DOHH2 (cell line): ENCODE measurements at regions not wholly inside any gene's neighbourhood (a gene's known extent, or its start where the extent isn't known, plus 50 kb on each side); places are given as distances from the start of the nearest gene placed in this dataset.

ENCODE experiments used
- H3F3A ChIP-seq: fragments of 200-600 bp; sonication (generic), shearing (Covaris generic); 2 replicates; pipeline ENCODE4 v1.6.0; 2016; ENCODE audit warnings: antibody characterized with exemption, mild to moderate bottlenecking; ENCODE audit not compliant: control insufficient read depth, insufficient read depth
- H3K27ac ChIP-seq: fragments of 200-600 bp; sonication (generic); 2 replicates; pipeline ENCODE4 v1.5.1; 2014; ENCODE audit warnings: low read depth, mild to moderate bottlenecking, low read length, moderate library complexity
- H3K27me3 ChIP-seq: fragments of 200-600 bp; sonication (generic); 2 replicates; pipeline ENCODE4 v1.6.1; 2014; ENCODE audit warnings: mild to moderate bottlenecking, low read length, mixed read lengths; ENCODE audit not compliant: control insufficient read depth
- H3K36me3 ChIP-seq: fragments of 200-600 bp; sonication (generic); 2 replicates; pipeline ENCODE4 v1.6.1; 2014; ENCODE audit warnings: mild to moderate bottlenecking, low read length, moderate library complexity, mixed read lengths; ENCODE audit not compliant: control insufficient read depth
- H3K4me1 ChIP-seq: fragments of 200-600 bp; sonication (generic); 2 replicates; pipeline ENCODE4 v1.6.1; 2014; ENCODE audit warnings: mild to moderate bottlenecking, low read length, mixed read lengths; ENCODE audit not compliant: control insufficient read depth
- H3K4me2 ChIP-seq: fragments of 200-600 bp; sonication (generic); 2 replicates; pipeline ENCODE4 v1.6.0; 2014; ENCODE audit warnings: mild to moderate bottlenecking, low read length, moderate library complexity
- H3K4me3 ChIP-seq: fragments of 200-600 bp; sonication (generic); 2 replicates; pipeline ENCODE4 v1.5.1; 2014; ENCODE audit warnings: mild to moderate bottlenecking, low read length, mixed read lengths
- H3K79me2 ChIP-seq: fragments of 200-600 bp; sonication (generic); 2 replicates; pipeline ENCODE4 v1.6.1; 2014; ENCODE audit warnings: mild to moderate bottlenecking, low read length, mixed read lengths; ENCODE audit not compliant: control insufficient read depth
- H3K9me2 ChIP-seq: fragments of 200-600 bp; sonication (generic); replicated peaks from 2 replicates; pipeline ENCODE4 v1.6.1; 2014; ENCODE audit warnings: mild to moderate bottlenecking, low read length, mixed read lengths; ENCODE audit not compliant: control insufficient read depth
- H3K9me3 ChIP-seq: fragments of 200-600 bp; sonication (generic); 2 replicates; pipeline ENCODE4 v1.6.1; 2014; ENCODE audit warnings: antibody characterized with exemption, low read length, mixed read lengths; ENCODE audit not compliant: control insufficient read depth, insufficient read depth
- H4K20me1 ChIP-seq: fragments of 200-600 bp; sonication (generic); 2 replicates; pipeline ENCODE4 v1.6.0; 2014; ENCODE audit warnings: low read depth, mild to moderate bottlenecking, antibody characterized with exemption, low read length, moderate library complexity; ENCODE audit not compliant: control insufficient read depth, insufficient read depth
- EZH2phosphoT487 ChIP-seq: fragments of 200-600 bp; sonication (generic); IDR thresholded peaks from 2 replicates; pipeline ENCODE4 v1.6.1; 2017; ENCODE audit warnings: borderline replicate concordance, mild to moderate bottlenecking, antibody characterized with exemption, low read length, moderate library complexity, mixed read lengths
- TF ChIP-seq, protein P1 (sequence below): fragments of 200-600 bp; sonication (generic); IDR thresholded peaks from one replicate; pipeline ENCODE4 v1.5.1; 2014; ENCODE audit warnings: antibody characterized with exemption, mild to moderate bottlenecking, low read depth, low read length; ENCODE audit not compliant: poor library complexity, severe bottlenecking

DNA sequence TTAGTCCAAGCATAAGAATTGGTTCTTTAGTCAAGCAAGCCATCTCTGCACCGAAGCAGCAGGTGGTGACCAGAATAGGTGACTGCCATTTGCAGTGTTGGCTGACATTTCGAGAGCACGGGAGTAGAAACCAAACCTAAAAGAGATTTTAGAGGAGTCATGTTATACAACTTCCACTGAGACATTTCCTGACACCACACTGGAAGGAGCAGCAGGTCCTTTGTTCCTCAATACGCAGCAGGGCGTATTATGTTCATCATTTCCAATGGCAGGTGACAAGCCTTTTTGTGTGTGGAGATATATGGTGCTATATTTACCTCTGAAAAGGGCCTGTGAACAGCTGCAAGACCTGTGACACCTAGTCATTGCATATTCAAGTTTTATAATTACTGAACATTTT lies 418.8 kb upstream of the NETO1 start:
- H3K36me3 ChIP-seq: no peaks in the 10 kb centered on the region

DNA sequence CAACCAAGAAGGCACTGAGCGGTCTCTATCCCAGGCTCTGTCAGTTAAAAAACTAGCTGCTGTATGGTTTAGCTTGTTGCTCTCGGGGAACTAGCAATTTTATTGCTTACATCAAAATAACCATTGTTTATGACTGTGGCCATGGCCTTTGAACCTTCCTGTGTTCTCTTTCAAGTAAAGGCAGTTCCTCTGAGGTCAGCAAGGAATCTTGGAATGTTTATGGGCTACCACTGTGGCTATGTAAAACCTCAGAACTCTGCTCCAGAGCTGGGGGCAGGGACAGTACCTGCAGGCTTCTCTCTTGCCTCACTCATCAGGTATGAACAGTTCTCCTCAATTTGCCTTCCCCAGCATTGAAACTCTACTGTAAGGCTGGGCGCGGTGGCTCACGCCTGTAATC lies 416.0 kb upstream of the NETO1 start:
- Histone ChIP-seq H3K4me2 (no peak overlapping the region), H4K20me1 (no peaks in the 10 kb centered on the region), H3K36me3 (no peaks in the 10 kb centered on the region), H3K9me3 (no peaks in the 10 kb centered on the region), H3K4me1 (no peaks in the 10 kb centered on the region), H3F3A (no peaks in the 10 kb centered on the region), H3K27me3 (no peaks in the 10 kb centered on the region), H3K9me2 (no peaks in the 10 kb centered on the region), H3K79me2 (no peaks in the 10 kb centered on the region), H3K4me3 (no peak overlapping the region), H3K27ac (no peak overlapping the region)
- TF ChIP-seq EZH2phosphoT487: no peak
- TF ChIP-seq, protein P1, sequence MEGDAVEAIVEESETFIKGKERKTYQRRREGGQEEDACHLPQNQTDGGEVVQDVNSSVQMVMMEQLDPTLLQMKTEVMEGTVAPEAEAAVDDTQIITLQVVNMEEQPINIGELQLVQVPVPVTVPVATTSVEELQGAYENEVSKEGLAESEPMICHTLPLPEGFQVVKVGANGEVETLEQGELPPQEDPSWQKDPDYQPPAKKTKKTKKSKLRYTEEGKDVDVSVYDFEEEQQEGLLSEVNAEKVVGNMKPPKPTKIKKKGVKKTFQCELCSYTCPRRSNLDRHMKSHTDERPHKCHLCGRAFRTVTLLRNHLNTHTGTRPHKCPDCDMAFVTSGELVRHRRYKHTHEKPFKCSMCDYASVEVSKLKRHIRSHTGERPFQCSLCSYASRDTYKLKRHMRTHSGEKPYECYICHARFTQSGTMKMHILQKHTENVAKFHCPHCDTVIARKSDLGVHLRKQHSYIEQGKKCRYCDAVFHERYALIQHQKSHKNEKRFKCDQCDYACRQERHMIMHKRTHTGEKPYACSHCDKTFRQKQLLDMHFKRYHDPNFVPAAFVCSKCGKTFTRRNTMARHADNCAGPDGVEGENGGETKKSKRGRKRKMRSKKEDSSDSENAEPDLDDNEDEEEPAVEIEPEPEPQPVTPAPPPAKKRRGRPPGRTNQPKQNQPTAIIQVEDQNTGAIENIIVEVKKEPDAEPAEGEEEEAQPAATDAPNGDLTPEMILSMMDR: no peak

More for the DNA sequence above, 418.8 kb upstream of the NETO1 start:
- TF ChIP-seq EZH2phosphoT487: no peak
- TF ChIP-seq, protein P1: no peak
- H3K4me2 ChIP-seq: no peak overlapping the region
- H4K20me1 ChIP-seq: no peaks in the 10 kb centered on the region
- no peaks in the 10 kb centered on the region for H3K9me2 ChIP-seq
- no peak overlapping the region for H3K27ac ChIP-seq
- no peaks in the 10 kb centered on the region for H3K9me3 ChIP-seq
- H3F3A ChIP-seq: no peaks in the 10 kb centered on the region
- H3K79me2 ChIP-seq: no peaks in the 10 kb centered on the region
- no peak overlapping the region for H3K4me3 ChIP-seq
- no peaks in the 10 kb centered on the region for H3K4me1 ChIP-seq
- H3K27me3 ChIP-seq: no peaks in the 10 kb centered on the region

DNA sequence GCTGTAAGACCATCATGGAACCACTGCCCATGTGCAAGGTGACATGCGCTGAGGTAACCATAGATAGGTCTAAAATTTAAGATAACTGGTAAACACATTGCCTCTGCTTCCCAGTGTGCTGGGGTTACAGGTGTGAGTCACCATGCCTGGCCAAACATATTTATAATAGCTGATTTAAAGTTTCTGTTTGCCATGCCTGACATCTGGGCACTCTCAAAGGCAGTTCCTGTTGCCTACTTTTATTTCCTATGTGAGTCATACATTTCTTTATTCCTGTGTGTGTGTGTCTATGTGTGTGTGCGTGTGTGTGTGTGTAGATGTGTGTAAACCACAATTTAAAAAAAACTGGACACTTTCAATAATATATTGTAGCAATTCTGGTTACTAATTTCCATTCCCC lies 415.2 kb upstream of the NETO1 start:
- no peak overlapping the region for H3K4me2 ChIP-seq
- H3K36me3 ChIP-seq: no peaks in the 10 kb centered on the region
- H3K9me3 ChIP-seq: no peaks in the 10 kb centered on the region
- no peaks in the 10 kb centered on the region for H3K79me2 ChIP-seq
- TF ChIP-seq, protein P1: no peak
- no peak for TF ChIP-seq EZH2phosphoT487
- no peak overlapping the region for H3K27ac ChIP-seq
- no peaks in the 10 kb centered on the region for H3K4me1 ChIP-seq
- no peaks in the 10 kb centered on the region for H3F3A ChIP-seq
- H3K27me3 ChIP-seq: no peaks in the 10 kb centered on the region
- no peak overlapping the region for H3K4me3 ChIP-seq
- H4K20me1 ChIP-seq: no peaks in the 10 kb centered on the region
- no peaks in the 10 kb centered on the region for H3K9me2 ChIP-seq

DNA sequence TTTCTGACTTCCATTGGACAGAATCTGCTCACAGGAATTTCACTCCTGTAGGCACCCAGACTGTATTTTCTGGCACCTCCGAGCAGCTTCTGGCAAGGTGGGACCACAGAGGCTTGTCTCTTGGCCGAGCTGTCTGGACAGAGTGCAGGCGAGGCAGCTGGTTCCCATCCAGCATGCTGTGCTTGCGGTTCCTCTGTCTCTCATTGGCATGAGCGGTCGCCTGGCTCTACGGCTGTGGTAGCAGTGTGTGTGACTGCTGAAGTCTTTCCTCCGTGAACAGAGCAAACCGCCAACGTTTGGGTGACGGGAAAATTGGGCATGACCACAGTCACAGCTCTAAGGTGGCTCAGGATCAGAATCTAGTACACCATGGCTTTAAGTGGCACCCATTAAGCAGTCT lies 411.7 kb upstream of the NETO1 start:
- Histone ChIP-seq H3K27me3 (no peaks in the 10 kb centered on the region), H3K27ac (no peak overlapping the region), H3K4me3 (no peak overlapping the region), H3K79me2 (no peaks in the 10 kb centered on the region), H3K36me3 (no peaks in the 10 kb centered on the region), H3K4me2 (no peak overlapping the region), H3K4me1 (no peaks in the 10 kb centered on the region), H4K20me1 (no peaks in the 10 kb centered on the region), H3K9me2 (no peaks in the 10 kb centered on the region), H3F3A (no peaks in the 10 kb centered on the region), H3K9me3 (no peaks in the 10 kb centered on the region)
- no peak for TF ChIP-seq EZH2phosphoT487
- TF ChIP-seq, protein P1: no peak
